NAMALWA (cell line): ENCODE measurements at regions not wholly inside any gene's neighbourhood (a gene's known extent, or its start where the extent isn't known, plus 50 kb on each side); places are given as distances from the start of the nearest gene placed in this dataset.

Experiments
- DNase-seq: peaks from one replicate; pipeline ENCODE4 v3.0.0-alpha.2; 2015; ENCODE audit warnings: low spot score

- no peak for DNase-seq
Observed at GRCh38 chr14:103206836-103207387, 83.7 kb downstream of the TNFAIP2 start.

GRCh38 chr14:103207388-103208072, 84.3 kb downstream of the TNFAIP2 start:
- no peak for DNase-seq

- DNase-seq, result no peak
Observed at GRCh38 chr14:103209054-103209453, 85.8 kb downstream of the TNFAIP2 start.

GRCh38 chr14:103209506-103209905, 86.2 kb downstream of the TNFAIP2 start:
- no peak for DNase-seq

GRCh38 chr14:103213331-103213730, 90.1 kb downstream of the TNFAIP2 start:
- DNase-seq, result no peak

- DNase-seq, result no peak
Observed at GRCh38 chr14:103214461-103214958, 91.2 kb downstream of the TNFAIP2 start.

GRCh38 chr14:103216399-103216798, 93.1 kb downstream of the TNFAIP2 start:
- no peak for DNase-seq

- DNase-seq, result no peak
Observed at GRCh38 chr14:103216857-103217256, 93.6 kb downstream of the TNFAIP2 start.

- DNase-seq, result no peak
Observed at GRCh38 chr14:103217538-103217937, 94.3 kb downstream of the TNFAIP2 start.

- DNase-seq, result no peak
Observed at GRCh38 chr14:103220134-103220981, 97.1 kb downstream of the TNFAIP2 start.

- no peak for DNase-seq
Observed at GRCh38 chr14:103220982-103221641, 97.9 kb downstream of the TNFAIP2 start.

GRCh38 chr14:103221781-103222358, 98.6 kb downstream of the TNFAIP2 start:
- no peak for DNase-seq

- no peak for DNase-seq
Observed at GRCh38 chr14:103223818-103224352, 100.6 kb downstream of the TNFAIP2 start.

- DNase-seq, result no peak
Observed at GRCh38 chr14:103225062-103225461, 101.8 kb downstream of the TNFAIP2 start.

- no peak for DNase-seq
Observed at GRCh38 chr14:103225476-103225875, 102.2 kb downstream of the TNFAIP2 start.

GRCh38 chr14:103227094-103227768, 104.0 kb downstream of the TNFAIP2 start:
- no peak for DNase-seq

GRCh38 chr14:103228076-103228806, 105.0 kb downstream of the TNFAIP2 start:
- no peak for DNase-seq

- no peak for DNase-seq
Observed at GRCh38 chr14:103228866-103229265, 105.2 kb upstream of the EIF5 start.

GRCh38 chr14:103230021-103230420, 104.0 kb upstream of the EIF5 start:
- no peak for DNase-seq

- DNase-seq, result no peak
Observed at GRCh38 chr14:103230658-103231334, 103.2 kb upstream of the EIF5 start.
